ENCODE measurements at regions not wholly inside any gene's neighbourhood (a gene's known extent, or its start where the extent isn't known, plus 50 kb on each side); places are given as distances from the start of the nearest gene placed in this dataset.
"Not testable (repeated sequence)": the region's sequence is repeated elsewhere in the genome, so short reads cannot be mapped to it uniquely, and the experiment has no call there.

DNA sequence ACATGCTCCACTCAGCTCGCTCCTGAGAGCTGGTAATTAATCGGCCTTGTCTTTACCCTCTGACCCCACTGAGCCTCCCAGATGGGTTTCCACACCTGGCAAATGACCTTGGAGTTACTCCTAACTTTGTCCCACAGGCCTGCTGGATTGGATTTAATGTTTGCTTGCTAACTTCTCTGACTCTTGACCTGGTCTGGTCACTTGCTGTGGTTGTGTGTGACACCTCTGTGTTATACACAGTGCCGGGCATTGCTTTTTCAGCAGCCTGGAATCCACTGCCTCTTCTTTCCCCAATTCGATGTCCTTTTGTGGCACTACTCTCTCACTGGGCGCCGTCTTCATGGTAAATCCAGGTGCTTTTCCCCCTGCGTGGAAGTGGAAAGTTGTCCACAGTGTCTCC is 145.8 kb upstream of the PLGLB2 start:
- H3K4me3 ChIP-seq (ENCODE audit: low read depth, low read length) = not testable (repeated sequence)

DNA sequence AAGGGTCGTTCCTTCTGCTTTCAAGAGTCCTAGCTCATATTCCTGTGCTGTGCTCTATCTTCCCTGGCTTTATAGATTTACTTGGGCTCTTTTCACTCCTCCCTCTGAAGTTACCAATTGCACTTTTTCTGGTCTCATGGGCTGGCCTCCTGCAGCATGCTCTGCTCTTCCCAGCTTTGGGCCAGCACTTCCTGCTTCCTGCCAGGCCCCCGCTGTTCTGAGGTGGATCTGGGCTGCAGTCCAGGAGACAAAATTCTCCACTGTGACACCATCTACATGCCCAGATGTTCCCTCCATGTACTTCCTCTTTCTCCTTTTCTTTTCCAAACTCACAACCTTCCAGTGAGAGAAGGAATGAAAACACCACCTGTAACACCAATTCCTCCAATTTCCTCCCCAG is 145.2 kb upstream of the PLGLB2 start:
- not testable (repeated sequence) for H3K4me3 ChIP-seq (ENCODE audit: low read depth, low read length)

DNA sequence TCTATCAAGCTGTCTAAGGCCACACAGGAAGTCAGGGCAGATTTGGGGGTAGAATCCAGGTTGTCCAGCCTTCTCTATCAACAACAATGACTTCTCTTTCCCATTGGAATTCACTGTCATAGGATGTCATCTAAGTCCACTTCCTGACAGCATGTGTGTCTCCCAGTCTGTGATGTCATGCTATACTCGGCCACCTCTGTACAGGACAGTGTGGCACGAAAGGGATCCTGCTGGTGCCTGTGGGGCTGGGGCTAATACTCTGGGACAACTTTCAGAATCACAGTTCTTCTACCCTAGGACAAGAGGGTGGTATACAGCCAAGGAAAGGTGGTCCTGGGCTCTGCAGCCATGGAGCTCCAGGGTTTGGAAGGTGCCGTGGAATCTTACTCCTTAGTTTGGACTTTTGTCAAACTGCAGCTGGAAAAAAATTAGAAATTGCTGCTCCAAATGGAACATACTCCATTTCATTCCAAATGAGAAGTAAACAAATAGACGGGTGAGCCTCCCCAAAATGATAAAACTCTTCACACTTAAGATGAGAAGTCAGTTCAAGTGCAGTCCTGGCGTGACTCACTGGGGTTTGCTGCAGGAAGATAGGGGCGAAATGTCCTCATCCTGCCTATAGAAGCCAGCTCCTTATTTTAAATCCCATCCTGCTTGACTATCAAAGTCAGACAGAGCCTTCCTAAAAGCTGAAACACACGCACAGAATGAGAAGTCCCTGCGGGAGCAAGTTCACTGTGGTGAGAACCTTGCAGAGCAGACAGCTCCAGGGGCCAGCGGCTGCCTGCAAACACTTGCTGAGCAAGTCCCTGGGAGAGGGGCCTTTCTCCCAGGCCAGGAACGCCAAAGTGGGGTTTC is 144.2 kb upstream of the PLGLB2 start:
- not testable (repeated sequence) for H3K4me3 ChIP-seq (ENCODE audit: low read depth, low read length)

DNA sequence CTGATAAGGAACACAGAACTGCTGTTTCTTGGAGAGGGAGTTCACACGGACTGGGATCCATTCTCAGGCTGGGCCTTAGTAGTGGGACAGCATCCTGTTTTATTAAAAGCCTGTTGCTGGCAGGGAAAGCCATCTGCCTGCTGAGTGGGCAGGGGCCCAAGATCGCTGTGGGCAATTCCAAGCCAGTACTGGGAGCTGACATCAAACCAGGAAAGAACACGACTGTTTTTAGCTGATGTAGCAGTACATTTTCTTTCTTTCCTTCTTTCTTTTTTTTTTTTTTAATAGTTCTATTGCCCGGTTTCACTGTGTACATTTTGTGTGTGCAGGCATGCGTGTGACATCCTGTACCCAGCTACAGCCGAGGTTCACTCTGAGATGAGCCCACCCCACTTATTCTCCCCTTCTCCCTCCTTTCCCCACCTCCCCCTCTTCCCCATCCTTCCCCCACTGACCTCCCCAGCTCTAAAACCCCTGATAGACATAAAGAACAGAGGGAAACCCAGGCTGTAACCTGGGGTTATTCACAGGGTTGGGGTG is 143.5 kb upstream of the PLGLB2 start:
- H3K4me3 ChIP-seq (ENCODE audit: low read depth, low read length) = not testable (repeated sequence)

DNA sequence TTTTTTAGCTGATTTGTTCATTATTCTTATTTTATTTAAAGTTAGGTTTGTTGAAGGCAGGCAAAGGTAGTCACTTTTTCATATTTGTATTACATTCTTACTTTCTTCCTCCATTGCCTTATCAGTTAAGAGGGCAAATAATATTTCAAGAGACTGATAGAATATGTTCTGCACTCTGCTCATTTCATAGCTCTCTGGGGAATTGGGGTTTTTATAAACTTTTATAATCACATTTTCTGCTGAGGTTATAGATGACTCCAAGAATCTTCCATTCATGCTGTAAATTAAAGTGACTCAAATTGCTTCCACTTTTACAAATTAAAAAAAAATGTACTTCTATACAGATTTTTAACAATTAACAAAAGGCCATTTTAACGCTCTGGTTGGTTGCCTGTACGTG is 142.9 kb upstream of the PLGLB2 start:
- not testable (repeated sequence) for H3K4me3 ChIP-seq (ENCODE audit: low read depth, low read length)

DNA sequence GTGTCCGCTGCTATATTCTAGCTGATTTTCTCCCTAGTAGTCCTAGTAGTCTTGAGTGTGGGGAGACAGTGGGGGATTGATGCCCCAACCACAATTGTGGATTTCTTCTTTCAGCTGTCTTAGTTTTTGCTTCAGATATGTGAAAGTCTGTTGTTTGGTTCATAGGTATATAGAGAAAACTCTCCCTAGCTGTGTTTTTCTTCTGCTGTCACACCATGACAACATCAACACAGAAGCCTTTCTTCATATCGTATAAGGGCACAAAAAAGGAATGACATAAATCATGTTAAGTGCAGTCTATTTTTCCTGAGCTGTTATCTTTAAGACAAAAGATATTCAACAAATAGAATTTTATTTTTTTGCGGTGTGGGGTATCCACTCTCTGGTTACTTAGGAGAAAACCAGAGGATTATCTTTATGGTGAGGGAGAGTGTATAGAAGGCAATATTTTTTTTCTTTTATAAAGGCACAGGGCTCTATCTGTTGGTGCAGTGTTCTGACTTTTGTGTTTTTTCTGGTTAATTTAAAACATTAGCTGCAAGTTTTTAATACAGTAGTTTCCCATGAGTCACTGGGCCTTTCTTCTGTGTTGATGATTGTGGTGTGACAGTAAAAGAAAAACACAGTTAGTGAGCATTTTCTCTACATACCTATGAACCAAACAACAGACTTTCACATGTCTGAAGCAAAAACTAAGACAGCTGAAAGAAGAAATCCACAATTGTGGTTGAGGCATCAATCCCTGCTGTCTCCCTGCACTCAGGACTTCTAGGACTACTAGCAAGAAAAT is 139.3 kb upstream of the PLGLB2 start:
- not testable (repeated sequence) for H3K4me3 ChIP-seq (ENCODE audit: low read depth, low read length)

DNA sequence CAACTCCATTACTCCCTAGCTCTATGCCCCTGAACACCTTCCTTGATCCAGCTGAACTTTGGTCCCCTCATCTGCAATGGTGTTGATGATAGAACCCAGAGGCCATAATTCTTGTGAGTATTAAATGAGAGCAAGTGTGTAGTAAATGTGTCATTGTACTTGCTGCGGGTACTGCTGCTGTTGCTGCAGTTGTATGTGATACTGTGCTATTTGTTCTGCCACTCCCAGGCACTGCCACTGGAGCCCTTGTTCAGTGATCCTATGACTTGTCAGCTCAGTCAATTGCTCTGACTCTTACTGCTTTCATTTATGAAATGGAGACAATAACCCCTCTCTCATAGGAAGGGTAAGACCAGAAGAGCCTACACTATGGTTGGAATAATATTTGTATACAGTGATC is 136.9 kb upstream of the PLGLB2 start:
- not testable (repeated sequence) for H3K4me3 ChIP-seq (ENCODE audit: low read depth, low read length)

DNA sequence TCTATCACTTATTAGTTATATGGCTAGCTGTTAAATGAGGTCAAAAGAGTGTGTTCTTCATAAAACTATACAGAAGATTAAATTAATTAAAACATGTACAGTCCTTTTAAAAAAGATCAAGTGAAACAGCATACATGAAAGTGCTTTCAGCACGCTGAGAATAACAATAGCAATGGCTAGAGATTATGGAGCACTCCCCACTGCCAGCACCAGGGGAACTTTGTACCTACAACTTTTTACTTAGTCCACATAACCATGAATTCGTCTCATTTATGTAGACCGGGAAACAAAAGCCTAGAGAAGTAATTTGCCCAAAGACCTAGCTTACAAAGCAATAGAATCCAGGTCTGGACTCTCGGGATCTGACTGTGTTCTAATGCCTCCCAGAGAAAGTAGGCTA is 136.5 kb upstream of the PLGLB2 start:
- H3K4me3 ChIP-seq (ENCODE audit: low read depth, low read length) = not testable (repeated sequence)

DNA sequence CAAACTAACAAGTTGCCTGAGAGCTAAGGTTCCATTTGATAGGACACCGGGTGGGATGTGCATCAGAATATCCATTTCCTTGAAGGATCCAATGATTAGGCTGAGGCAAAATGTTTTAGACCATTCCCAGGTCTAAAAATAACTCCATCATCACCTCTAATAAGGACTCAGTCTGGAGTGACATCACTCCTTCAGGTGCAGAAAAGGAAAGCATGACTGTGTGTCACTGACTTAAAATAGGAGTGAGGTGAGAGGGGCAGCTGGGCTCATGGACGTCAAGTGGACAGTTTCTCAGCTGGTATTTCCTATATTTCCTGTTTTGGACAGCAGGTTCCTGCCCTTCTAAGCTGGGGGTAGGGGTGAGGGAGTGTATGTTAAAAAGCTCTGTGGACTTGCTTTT is 135.9 kb upstream of the PLGLB2 start:
- H3K4me3 ChIP-seq (ENCODE audit: low read depth, low read length) = not testable (repeated sequence)

DNA sequence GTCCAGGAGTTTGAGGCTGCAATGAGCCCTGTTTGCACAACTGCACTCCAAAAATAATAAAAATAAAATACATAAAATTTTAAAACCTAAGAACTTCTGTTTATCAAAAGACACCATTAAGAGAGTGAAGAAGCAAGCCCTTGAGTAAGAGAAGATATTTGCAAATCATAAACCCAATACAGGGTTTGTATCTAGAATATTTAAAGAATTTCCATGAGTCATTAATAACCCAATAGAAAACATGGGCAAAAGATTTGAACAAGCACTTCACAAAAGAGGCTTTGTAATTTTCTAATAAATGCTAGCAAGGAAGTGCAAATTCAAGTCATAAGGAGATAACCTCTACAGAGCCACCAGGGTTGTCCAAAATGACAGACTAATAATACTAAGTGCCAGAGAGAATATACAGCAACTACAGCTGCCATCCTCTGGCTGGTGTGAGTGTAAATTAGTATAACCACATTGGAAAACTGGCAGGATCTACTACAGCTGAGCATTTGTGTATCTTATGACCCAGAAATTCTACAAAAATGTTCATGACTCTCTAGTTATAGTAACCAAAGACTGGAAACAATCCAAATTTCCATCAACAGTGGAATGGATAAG is 133.0 kb upstream of the PLGLB2 start:
- H3K4me3 ChIP-seq (ENCODE audit: low read depth, low read length) = not testable (repeated sequence)

DNA sequence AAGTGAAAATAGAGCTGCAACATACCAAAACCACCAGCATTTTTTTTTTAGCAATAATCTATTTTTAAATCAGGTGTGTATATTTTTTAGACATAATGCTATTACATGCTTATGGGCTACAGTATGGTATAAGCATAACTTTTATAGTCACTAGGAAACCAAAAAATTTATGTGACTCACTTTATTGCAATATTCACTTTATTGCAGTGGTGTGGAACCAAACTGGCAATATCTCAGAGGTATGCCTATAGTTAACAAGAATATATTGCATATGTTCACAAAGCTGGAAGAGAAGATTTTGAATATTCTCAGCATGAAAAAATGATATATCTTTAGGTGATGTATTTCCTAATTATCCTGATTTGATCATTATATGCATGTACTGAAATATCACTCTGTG is 128.8 kb upstream of the PLGLB2 start:
- H3K4me3 ChIP-seq (ENCODE audit: low read depth, low read length) = not testable (repeated sequence)

DNA sequence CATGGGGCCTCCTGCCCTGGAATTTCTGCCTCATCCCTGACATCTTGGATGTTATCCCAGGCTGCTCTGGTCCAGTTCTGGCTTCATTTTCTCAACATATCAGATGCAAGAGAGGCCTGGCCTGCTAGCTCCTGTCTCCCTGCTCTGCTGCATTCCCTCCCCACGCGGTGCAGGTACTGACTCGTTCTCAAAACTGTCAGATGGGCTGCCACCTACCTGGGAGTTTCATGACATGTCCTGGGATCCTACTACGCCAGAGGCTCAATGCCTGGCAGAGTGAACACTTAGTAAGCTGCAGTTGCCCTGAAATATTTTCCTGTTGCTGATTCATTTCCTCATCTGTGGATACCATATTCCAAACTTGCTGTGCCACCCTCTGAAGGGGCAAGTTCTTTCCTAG is 126.7 kb upstream of the PLGLB2 start:
- not testable (repeated sequence) for H3K4me3 ChIP-seq (ENCODE audit: low read depth, low read length)

DNA sequence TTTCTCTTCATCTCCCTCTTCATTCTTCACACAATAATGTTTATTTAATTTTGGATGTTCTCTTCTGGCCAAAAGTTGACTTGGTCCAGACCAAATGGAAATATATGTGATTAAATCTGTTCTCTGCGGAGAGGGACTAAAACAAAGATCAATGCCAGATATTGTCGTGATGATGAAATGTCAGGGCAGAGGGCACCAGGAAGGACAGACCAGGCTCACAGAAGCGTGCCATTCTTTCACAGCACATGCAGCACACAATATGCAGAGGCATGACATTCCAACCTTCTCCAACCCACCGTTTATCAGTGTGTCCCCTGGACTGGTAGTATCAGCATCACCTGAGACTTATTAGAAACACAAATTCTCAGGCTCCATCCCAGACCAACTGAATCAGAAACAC is 125.2 kb upstream of the PLGLB2 start:
- H3K4me3 ChIP-seq (ENCODE audit: low read depth, low read length) = not testable (repeated sequence)

DNA sequence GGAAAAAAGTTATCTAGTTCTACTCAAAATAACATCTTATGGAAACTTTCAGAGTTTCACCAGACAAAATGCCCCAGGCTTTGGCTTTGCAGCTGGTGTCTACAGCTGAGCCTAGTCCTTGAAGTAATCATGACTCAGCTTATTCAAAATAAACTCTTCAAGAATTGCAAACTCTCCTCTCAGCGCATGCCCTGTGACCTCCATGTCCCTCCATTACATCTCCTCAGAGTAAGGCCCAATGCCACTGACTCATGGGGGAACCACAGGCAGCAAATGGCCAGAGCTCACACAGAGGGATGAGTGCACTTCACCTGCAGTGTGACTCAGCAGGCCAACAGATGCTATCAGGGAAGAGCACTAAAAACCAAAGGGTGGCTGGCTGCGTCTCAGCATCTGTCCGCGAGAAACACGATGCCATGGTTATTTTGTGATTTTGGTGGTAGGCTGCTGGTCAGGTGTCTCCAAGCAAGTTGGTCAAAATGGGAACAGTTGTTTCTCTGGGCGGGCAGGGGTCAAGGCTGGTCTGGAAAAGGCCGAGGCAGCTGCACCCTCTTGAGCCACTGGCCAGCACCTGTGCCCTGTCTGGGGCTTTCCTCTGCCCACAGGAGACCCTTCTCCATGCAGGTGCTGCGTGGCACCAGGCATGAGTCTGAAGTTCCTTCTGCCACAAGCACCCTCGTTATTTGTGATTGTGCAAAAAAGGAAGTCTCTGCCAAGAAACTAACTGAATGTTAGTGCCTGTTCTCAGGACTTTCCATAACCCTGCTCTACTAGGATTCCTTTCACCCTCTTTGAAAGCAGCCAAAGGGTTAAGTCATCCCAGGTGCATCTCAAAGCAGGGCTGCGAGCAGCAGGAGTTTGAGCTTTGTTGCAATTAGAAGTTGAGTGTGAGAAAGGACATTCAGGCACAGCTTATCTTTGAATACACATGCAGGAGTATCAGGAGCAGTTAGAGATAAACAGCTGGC is 118.1 kb upstream of the PLGLB2 start:
- H3K4me3 ChIP-seq (ENCODE audit: low read depth, low read length) = not testable (repeated sequence)

DNA sequence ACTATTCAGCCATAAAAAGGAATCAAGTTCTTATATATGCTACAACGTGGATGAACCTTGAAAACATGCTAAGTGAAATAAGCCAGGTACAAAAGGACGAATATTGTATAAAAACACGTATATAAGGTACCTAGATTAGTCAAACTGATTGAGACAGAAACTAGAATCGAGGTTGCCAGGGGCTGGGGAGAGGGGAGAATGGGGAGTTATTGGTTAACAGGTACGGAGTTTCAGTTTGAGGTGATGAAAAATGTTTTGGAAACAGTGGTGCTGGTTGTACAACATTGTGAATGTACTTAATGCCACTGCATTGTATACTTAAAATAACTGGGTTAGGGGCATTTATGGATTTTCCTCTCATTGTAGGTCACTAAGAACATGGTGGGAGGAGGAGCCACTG is 117.0 kb upstream of the PLGLB2 start:
- H3K4me3 ChIP-seq (ENCODE audit: low read depth, low read length) = not testable (repeated sequence)

DNA sequence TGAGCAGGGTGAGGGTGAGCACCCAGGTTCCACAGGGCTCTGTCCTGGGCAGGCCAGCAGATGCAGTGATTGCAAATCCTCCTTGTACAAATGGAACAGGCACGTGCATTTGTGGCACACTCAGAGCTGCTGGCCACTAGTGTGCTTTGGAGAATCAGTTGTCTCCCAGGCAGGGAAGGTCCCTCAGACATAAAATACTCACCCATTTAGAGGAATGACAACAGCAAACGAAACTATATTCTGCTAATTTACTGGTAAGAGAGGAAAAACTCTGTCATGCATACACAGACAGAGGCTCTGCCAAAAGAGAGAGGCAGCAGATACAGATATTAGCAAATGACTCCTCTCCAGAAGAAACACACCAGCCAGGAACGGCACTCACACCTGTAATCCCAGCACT is 116.5 kb upstream of the PLGLB2 start:
- not testable (repeated sequence) for H3K4me3 ChIP-seq (ENCODE audit: low read depth, low read length)

DNA sequence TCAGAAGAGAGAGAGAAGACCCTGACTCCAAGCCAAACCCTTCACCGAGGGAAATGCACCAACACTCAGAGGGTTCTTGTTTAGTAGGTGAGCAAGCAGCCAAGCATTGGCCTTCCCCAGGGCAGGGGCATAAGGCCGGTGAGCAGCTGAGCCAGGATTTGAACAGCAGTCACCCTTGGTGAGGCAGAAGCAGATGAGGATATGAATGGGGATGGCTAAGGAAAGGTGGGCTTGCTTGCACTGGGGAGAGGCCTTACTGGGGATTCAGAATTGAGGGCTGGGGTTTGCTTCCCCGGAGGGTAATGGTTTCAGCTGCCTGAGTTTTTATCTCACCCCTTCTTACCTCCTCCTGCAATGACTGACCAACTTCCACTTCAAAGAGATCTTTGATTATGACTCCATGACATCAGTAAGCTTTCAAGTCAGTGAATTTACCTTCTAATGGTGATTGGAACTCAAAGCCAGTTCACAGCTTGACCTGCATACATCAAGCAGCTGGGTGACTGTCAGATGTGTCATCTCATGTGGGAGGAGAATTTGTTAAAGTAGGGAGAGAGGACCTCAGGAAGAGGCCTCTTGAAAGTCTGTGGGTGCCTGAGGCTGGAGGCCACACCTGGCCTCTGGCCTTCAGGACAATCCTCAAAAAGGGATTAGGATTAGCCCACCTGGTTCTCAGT is 114.5 kb upstream of the PLGLB2 start:
- not testable (repeated sequence) for H3K4me3 ChIP-seq (ENCODE audit: low read depth, low read length)

DNA sequence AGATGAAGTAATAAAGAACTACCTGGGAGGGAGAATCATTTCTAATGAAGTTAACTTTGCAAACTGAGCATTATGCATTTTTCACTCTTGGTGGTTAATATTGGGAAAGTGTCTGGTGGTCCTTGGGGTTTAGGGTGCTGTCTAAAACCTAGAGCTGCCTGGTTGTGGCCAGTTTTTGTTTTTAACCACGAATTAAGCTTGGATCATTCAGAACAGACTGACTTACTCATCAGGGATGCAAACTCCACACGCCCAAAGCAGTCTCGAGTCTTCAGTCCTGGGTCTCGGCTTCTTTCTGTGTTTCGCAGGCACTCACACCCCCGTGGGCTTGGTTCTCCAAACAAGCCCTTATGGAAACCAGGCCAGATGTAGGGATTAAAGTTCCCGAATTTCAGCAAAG is 113.8 kb upstream of the PLGLB2 start:
- not testable (repeated sequence) for H3K4me3 ChIP-seq (ENCODE audit: low read depth, low read length)

DNA sequence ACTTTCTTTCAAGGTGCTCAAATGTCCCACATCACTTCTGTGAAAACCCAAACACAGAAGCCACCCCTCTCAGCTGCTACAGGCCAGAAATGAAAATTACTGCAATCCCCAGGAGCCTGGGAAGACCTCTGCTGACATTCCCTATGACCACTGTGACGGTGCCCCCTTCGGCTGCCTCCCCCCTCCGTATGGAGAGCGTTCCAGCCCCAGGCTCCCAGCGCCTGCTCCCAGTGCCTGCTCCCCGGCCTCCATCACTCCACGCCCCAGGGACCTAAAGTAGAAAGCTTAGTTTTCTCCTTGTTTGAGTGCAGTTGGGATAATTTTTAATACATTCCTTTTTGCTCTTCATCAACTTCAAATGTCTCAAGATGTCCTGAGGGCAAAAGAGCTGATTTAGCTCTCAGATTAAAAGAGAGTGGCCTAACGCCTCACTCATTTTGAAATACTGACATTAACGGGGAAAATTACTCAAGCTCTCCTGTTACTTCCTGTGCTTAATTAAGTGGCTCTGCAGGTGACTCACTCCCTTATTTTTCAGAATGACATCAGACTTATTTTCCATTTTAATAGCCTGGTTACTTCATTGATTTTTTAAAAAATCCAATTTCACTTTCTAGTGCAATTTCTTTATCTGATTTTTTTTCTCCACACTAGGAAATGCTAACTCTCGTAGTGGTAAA is 112.8 kb upstream of the PLGLB2 start:
- H3K4me3 ChIP-seq (ENCODE audit: low read depth, low read length) = not testable (repeated sequence)

Measured in GM12875 (cell line).